Panc1 (cell line): ENCODE measurements at regions not wholly inside any gene's neighbourhood (a gene's known extent, or its start where the extent isn't known, plus 50 kb on each side); places are given as distances from the start of the nearest gene placed in this dataset.

ENCODE experiments used
- CTCF ChIP-seq: fragments of 450-650 bp; IDR thresholded peaks from 2 replicates; pipeline ENCODE4 v1.5.1; 2017; ENCODE audit warnings: mild to moderate bottlenecking
- POLR2AphosphoS5 ChIP-seq: IDR thresholded peaks from 2 replicates; pipeline ENCODE4 v1.6.1; 2012; ENCODE audit warnings: mild to moderate bottlenecking, low read depth, low read length, moderate library complexity

DNA sequence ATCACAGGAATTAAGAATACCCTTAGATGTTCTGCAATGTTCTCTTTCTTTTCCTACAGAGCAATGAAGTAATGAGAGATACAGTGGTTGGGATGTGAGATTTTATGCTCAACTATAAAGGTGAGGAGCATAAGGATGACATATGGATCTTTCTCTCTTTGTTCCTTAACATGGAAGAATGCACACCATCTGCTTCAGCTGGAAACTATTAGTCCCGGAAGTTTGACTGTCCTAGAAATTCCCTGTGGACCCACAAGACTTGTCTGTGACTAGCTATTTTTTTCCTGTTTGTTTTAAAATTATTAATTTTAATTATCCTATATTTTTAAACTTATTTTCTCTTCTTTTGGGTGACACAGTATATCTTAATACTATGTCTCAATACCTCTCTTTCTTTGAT lies 80.2 kb downstream of the DKK1 start:
- TF ChIP-seq CTCF (no peak), POLR2AphosphoS5 (no peak)
